WERI-Rb-1 (cell line): ENCODE measurements at regions not wholly inside any gene's neighbourhood (a gene's known extent, or its start where the extent isn't known, plus 50 kb on each side); places are given as distances from the start of the nearest gene placed in this dataset.

ENCODE experiments used
- DNase-seq: peaks from one replicate; pipeline ENCODE4 v3.0.0-alpha.2; 2020
- H3K27ac ChIP-seq: fragments of 250-450 bp; sonication (Bioruptor Pico); 2 replicates; pipeline ENCODE4 v1.5.1; 2020; ENCODE audit warnings: mild to moderate bottlenecking, moderate library complexity
- H3K27me3 ChIP-seq: fragments of 250-450 bp; sonication (Bioruptor Pico); 2 replicates; pipeline ENCODE4 v1.5.1; 2021; ENCODE audit warnings: mild to moderate bottlenecking, low read depth, moderate library complexity; ENCODE audit not compliant: insufficient read depth, severe bottlenecking
- H3K36me3 ChIP-seq: fragments of 250-450 bp; sonication (Bioruptor Pico); 2 replicates; pipeline ENCODE4 v1.5.1; 2020; ENCODE audit warnings: mild to moderate bottlenecking, moderate library complexity
- H3K4me3 ChIP-seq: 2 replicates; pipeline ENCODE4 v1.5.1; 2011; ENCODE audit warnings: low read depth, mild to moderate bottlenecking, control low read depth, low read length
- H3K9me3 ChIP-seq: fragments of 250-450 bp; sonication (Bioruptor Pico); 2 replicates; pipeline ENCODE4 v1.5.1; 2021; ENCODE audit warnings: mild to moderate bottlenecking, moderate library complexity; ENCODE audit not compliant: severe bottlenecking
- CTCF ChIP-seq: IDR thresholded peaks from 2 replicates; pipeline ENCODE4 v1.5.1; 2011; ENCODE audit warnings: low read depth, mild to moderate bottlenecking, control low read depth, inconsistent platforms, low read length

- Histone ChIP-seq H3K9me3 (peaks cover 6% of the 10 kb centered on the region), H3K36me3 (no peaks in the 10 kb centered on the region), H3K27me3 (no peaks in the 10 kb centered on the region), H3K27ac (no peak overlapping the region), H3K4me3 (no peak overlapping the region)
- no peak for DNase-seq
- TF ChIP-seq CTCF, result no peak
These were observed 516.1 kb downstream of the EFNA5 start for GRCh38 chr5:107154593-107154992.

GRCh38 chr5:107153283-107153682, 517.5 kb downstream of the EFNA5 start:
- no peak for TF ChIP-seq CTCF
- no peak overlapping the region for H3K4me3 ChIP-seq
- H3K27ac ChIP-seq, result no peak overlapping the region
- no peaks in the 10 kb centered on the region for H3K36me3 ChIP-seq
- no peaks in the 10 kb centered on the region for H3K9me3 ChIP-seq
- no peak for DNase-seq
- no peaks in the 10 kb centered on the region for H3K27me3 ChIP-seq

- H3K4me3 ChIP-seq, result no peak overlapping the region
- H3K36me3 ChIP-seq, result no peaks in the 10 kb centered on the region
- no peaks in the 10 kb centered on the region for H3K27me3 ChIP-seq
- no peak for DNase-seq
- no peak overlapping the region for H3K27ac ChIP-seq
- no peak for TF ChIP-seq CTCF
- H3K9me3 ChIP-seq, result no peaks in the 10 kb centered on the region
These were observed 521.3 kb downstream of the EFNA5 start for GRCh38 chr5:107149243-107150005.

- H3K9me3 ChIP-seq, result no peaks in the 10 kb centered on the region
- DNase-seq, result no peak
These were observed 523.1 kb downstream of the EFNA5 start for GRCh38 chr5:107147589-107147988.

GRCh38 chr5:107146901-107147300, 523.8 kb downstream of the EFNA5 start:
- TF ChIP-seq CTCF, result no peak
- no peaks in the 10 kb centered on the region for H3K36me3 ChIP-seq
- no peaks in the 10 kb centered on the region for H3K9me3 ChIP-seq
- H3K27me3 ChIP-seq, result no peaks in the 10 kb centered on the region
- no peak overlapping the region for H3K4me3 ChIP-seq
- no peak for DNase-seq
- no peak overlapping the region for H3K27ac ChIP-seq

More at GRCh38 chr5:107147589-107147988, 523.1 kb downstream of the EFNA5 start:
- TF ChIP-seq CTCF, result no peak
- no peaks in the 10 kb centered on the region for H3K36me3 ChIP-seq
- no peak overlapping the region for H3K4me3 ChIP-seq
- no peak overlapping the region for H3K27ac ChIP-seq
- no peaks in the 10 kb centered on the region for H3K27me3 ChIP-seq

GRCh38 chr5:107135391-107135790, 535.3 kb downstream of the EFNA5 start:
- DNase-seq, result no peak
- no peaks in the 10 kb centered on the region for H3K27me3 ChIP-seq
- H3K27ac ChIP-seq, result no peak overlapping the region
- peaks cover 6% of the 10 kb centered on the region for H3K9me3 ChIP-seq
- H3K36me3 ChIP-seq, result no peaks in the 10 kb centered on the region
- no peak for TF ChIP-seq CTCF
- H3K4me3 ChIP-seq, result no peak overlapping the region
